Peyer's patch (tissue), 4 donors: ENCODE measurements at regions not wholly inside any gene's neighbourhood (a gene's known extent, or its start where the extent isn't known, plus 50 kb on each side); places are given as distances from the start of the nearest gene placed in this dataset.

Experiments
- CTCF ChIP-seq, 6 experiments: fragments of 450-650 bp in 4 of 6; fragments of 200-600 bp in 2 of 6; sonication (generic) in 1 of 6; IDR thresholded peaks; one replicate each; pipeline ENCODE4 v1.5.1; 2017 to 2019; ENCODE audit warnings: antibody characterized with exemption in 6 of 6, mild to moderate bottlenecking in 3 of 6, moderate library complexity in 1 of 6
- POLR2A ChIP-seq, 2 donors: fragments of 450-650 bp; IDR thresholded peaks; one replicate each; pipeline ENCODE4 v1.5.1; 2017; ENCODE audit warnings: antibody characterized with exemption in 2 of 2, mild to moderate bottlenecking in 2 of 2, moderate library complexity in 2 of 2

DNA sequence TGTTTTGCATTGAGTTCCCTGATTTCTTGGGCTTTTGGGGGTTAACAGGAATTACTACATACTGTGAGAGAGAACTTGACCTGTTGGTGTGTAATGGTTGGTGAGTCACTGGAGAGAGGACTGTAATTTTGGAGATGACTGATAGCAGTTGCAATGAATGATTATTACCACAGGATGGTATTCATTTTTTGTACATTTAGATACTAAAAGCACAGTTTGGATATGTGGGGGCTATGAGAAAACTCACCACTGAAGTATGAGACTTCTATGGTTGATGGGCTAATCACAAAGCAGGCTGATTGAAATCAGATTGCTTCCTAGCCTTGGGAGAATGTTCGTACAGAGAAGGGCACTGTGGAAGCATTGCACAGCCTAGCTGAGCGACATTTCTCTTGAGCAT is 1571.3 kb upstream of the PRMT6 start:
- TF ChIP-seq CTCF (IDR thresholded peaks at IDR 0.05) (no peak), POLR2A (IDR thresholded peaks at IDR 0.05) (no peak)
